ENCODE measurements at regions not wholly inside any gene's neighbourhood (a gene's known extent, or its start where the extent isn't known, plus 50 kb on each side); places are given as distances from the start of the nearest gene placed in this dataset.
"Not testable (repeated sequence)": the region's sequence is repeated elsewhere in the genome, so short reads cannot be mapped to it uniquely, and the experiment has no call there.

- no peak for DNase-seq
Observed at GRCh38 chr7:152541892-152542291, 106.1 kb upstream of the KMT2C start.

- not testable (repeated sequence) for DNase-seq
Observed at GRCh38 chr7:152539190-152539495, 103.3 kb upstream of the KMT2C start.

- not testable (repeated sequence) for DNase-seq
Observed at GRCh38 chr7:152538346-152539189, 102.8 kb upstream of the KMT2C start.

- DNase-seq = no peak
Observed at GRCh38 chr7:152537639-152538038, 101.8 kb upstream of the KMT2C start.

- no peak for DNase-seq
Observed at GRCh38 chr7:152528612-152529011, 92.8 kb upstream of the KMT2C start.

GRCh38 chr7:152527610-152528032, 91.8 kb upstream of the KMT2C start:
- DNase-seq = peak in 2 of 3 donors; percentile 55 to 74

- no peak for DNase-seq
Observed at GRCh38 chr7:152523916-152524315, 88.1 kb upstream of the KMT2C start.

GRCh38 chr7:152522571-152523067, 86.8 kb upstream of the KMT2C start:
- DNase-seq = peak; percentile 66 to 81 (median 69)

GRCh38 chr7:152521420-152522337, 85.9 kb upstream of the KMT2C start:
- DNase-seq = no peak

- DNase-seq = no peak
Observed at GRCh38 chr7:152520861-152521302, 85.1 kb upstream of the KMT2C start.

- no peak for DNase-seq
Observed at GRCh38 chr7:152519290-152519689, 83.5 kb upstream of the KMT2C start.

- DNase-seq = no peak
Observed at GRCh38 chr7:152516216-152516615, 80.4 kb upstream of the KMT2C start.

GRCh38 chr7:152515266-152515950, 79.6 kb upstream of the KMT2C start:
- DNase-seq = not testable (repeated sequence)

GRCh38 chr7:152514771-152515105, 78.9 kb upstream of the KMT2C start:
- no peak for DNase-seq

GRCh38 chr7:152513861-152514770, 78.3 kb upstream of the KMT2C start:
- DNase-seq = peak in 1 of 3 donors; percentile 3

GRCh38 chr7:152512706-152513105, 76.9 kb upstream of the KMT2C start:
- DNase-seq = no peak

- DNase-seq = no peak
Observed at GRCh38 chr7:152511736-152512135, 75.9 kb upstream of the KMT2C start.

- no peak for DNase-seq
Observed at GRCh38 chr7:152508701-152509100, 72.9 kb upstream of the KMT2C start.

- no peak for DNase-seq
Observed at GRCh38 chr7:152505606-152506005, 69.8 kb upstream of the KMT2C start.

GRCh38 chr7:152504816-152505215, 69.0 kb upstream of the KMT2C start:
- no peak for DNase-seq

- DNase-seq = peak in 1 of 3 donors; percentile 5
Observed at GRCh38 chr7:152504367-152504766, 68.6 kb upstream of the KMT2C start.
